MV-4-11 (cell line): ENCODE measurements at regions not wholly inside any gene's neighbourhood (a gene's known extent, or its start where the extent isn't known, plus 50 kb on each side); places are given as distances from the start of the nearest gene placed in this dataset.

ENCODE experiments used
- DNase-seq: peaks from one replicate; lab custom pipeline; 2025; lab: John Stamatoyannopoulos, UW

DNA sequence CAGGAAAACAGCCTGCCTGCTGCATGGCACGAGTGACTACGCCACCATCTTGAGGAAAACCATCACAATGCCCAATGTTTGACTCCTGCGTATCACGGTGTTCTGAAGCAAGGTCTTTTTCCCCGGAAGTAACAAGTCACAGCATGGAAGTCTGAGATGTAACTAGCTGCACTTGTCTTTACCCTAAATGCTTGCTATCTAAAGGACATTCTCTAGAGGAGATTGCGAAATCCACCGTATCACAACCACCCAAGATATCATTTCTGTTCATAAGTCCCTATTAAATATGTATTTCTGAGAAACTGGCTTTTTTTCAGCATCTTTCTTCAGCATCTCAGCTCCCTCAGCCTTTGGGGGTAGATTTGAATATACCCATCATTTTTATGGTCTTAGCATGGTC is 1565.1 kb downstream of the ARAP2 start:
- no peak for DNase-seq

- DNase-seq = no peak
Observed at GRCh38 chr4:34709564-34709963, 1534.8 kb downstream of the ARAP2 start.

DNA sequence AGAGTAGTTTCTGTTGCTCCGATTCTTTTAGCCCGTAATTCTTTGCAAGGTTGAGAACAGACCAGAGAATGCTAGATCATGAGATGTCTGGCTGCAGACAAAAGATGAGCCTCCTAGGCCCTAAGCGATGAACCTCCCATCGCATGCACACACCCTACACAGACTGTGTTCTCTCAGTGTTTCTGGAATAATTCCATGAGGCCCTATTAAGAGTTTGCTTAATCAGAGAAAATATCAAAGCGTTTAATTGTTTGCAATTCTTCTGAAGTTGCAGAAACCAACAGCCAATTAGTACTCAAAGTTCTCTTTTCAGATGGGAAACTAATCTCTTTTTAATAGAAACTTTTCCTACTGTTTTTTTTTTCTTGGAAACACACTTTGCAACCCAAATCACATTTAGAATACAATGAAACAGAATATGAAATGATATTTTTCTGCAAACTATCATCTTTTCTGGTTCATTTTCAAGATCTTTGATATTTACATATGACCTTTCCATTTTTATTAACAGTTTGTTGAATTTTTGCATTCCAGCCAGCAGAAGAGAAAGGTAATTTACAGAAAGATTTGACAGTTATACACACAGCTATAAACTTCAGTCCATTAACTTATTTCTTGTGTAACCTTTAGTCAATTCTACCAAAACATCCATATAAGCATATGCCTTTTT is 1525.6 kb downstream of the ARAP2 start:
- DNase-seq = no peak

- peak; percentile 64 for DNase-seq
Observed at GRCh38 chr4:34720571-34720970, 1523.7 kb downstream of the ARAP2 start.

- DNase-seq = no peak
Observed at GRCh38 chr4:34721835-34722234, 1522.5 kb downstream of the ARAP2 start.

DNA sequence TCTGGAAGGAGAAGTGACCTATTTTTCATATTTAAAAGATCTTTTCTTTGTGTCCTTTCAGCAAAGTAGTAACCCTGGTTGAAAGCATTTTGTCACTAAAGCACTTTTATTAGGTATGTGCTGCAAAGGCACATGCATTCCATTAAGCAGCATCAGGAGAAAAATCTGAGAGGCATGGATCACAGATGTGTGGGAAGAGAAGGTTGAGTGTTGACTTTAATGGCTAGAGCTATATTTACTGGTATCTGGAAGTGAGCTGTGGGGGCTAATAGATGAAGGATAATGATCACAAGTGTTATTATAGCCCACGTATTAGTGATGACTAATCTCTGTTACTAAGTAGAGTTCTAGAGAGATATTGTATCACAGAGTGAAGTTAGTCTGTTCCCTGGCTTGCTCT is 1520.7 kb downstream of the ARAP2 start:
- no peak for DNase-seq

GRCh38 chr4:34724491-34724890 is 1519.8 kb downstream of the ARAP2 start:
- DNase-seq = no peak

- DNase-seq = peak; percentile 4
Observed at GRCh38 chr4:34731070-34731469, 1513.2 kb downstream of the ARAP2 start.

DNA sequence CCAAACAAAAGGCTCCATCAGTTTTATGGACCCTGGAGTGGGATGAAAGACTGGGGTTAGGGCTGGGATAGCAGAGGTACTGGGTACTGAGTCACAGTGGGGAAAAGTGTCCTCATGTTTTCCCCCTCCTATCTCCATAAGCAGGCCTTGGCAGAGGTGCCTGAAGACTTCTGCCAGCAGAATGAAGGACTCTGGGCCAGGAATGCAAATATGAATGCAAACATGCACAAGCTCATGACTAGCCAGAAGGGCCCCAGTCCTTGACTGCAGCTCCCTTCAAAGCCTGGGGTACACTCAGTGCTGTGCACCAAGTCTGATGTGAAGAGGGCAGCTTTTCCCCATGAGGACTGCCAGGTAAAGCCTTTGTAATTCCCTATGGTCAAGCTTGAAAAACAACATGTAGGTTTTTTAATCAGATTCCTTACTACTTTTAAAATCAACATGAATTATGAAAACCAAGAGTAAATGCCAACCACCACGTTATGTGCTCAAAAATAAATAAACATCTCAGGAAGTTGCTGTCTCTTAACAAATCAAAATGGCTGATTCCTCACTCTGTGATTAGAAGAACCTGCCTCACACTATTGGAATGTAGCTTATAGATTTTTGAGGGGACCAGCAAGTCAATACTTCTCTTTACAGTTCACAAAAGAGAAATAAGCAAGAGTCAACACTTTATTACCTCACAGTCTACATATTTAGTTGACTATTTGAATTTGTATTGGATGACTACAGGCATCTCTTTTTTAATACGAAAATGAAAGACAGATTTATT is 1512.0 kb downstream of the ARAP2 start:
- DNase-seq = no peak

DNA sequence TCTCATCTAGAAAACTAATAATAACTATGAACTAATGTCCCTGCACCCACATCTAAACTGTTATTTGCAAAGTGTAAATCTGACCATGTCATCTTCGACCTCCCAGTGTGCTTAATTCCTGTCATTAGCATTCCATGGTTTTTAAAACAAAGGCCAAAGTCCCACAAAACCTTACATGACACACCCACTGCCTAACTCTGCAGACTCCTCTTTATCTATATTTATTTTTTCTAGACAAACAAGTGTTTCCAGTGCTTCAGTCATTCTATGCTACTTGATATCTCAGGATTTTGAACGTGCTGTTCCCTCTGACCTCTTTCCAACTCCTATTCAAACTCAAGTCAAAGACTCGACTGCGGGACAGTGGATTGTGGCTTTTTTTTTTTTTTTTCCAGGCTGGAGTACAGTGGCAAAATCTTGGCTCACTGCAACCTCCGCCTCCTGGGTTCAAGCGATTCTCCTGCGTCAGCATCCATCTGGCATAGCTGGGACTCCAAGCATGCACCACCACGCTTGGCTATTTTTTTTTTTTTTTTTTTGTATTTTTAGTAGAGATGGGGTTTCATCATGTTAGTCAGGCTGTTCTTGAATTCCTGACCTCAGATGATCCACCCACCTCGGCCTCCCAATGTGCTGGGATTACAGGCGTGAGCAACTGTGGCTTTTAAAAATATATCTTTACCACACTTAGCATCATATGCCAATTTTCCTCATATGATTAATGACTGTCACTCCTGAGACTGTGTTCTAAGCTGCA is 1511.0 kb downstream of the ARAP2 start:
- no peak for DNase-seq

- no peak for DNase-seq
Observed at GRCh38 chr4:34766935-34767334, 1477.4 kb downstream of the ARAP2 start.

DNA sequence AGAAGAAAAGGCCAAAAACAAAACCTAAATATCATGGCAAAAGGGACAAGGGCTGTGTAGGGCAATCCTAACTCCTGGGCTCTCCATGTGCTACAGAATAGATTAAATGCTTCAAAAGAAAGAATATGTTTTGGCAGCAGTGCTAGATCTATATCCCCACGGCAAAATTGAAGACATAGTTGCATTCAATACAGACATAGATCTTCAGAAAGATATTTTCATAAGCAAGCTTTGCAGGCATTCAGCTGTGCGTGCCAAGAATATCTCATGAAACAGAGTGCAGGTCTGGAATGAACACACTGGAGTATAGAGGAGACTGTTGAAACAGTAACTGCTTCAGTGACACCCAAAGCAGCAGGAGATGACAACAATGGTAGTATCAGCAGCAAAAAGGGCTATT is 1476.9 kb downstream of the ARAP2 start:
- no peak for DNase-seq

DNA sequence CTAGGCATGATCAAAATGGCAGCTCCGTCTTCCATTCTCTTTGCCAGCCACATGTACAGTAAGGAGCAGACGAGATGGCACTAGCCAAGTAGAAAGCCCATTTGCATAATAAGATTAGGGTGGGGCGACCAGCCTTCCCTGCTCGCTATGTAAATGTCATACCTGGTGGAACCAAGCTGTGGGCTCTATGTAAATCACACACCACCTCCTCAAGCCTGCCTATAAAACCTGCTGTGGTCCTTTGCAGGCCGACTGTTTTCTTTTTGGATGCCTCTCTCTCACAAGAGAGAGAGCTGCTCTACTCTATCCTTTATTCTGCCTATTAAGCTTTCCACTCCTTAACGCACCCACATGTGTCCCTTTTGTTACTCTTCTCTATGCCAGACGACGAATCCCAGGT is 1472.7 kb downstream of the ARAP2 start:
- DNase-seq = no peak

DNA sequence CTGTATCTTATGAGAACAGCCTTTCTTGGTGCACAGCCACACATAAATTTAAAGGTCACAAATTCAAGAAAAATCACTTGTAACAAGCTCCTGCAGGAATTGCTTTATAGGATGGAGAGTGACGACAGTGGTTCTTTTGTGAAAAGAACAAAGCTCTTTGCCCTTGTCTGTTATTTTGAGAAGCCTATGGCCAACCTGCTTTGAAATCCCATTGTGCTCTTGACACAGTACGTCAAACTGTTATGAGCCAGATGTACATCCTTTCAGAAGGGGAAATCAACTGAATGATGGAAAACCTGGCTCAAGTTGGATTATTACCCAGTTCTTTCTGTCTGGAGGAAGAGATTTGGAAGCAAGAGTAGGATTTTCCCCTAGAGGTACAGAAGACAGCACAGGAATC is 1454.2 kb downstream of the ARAP2 start:
- DNase-seq = no peak

DNA sequence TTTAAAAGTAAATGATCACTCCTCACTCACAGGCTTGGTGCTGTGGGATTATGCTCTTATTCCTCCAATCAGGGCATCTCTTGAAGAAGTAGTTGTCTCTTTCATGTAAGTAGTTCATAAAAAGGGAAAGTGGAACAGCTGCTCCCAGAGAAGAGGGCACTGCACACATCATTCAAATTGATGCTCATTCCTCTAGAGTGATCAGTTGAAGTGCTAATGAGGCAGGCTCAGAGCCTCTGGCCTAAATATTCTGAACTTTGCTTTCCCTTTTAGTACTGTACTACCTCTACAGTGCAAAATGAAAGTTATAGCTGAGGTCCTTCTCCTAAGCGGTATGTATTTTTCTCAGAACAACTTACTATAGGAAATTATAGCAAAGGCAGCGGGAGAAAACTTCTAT is 1453.1 kb downstream of the ARAP2 start:
- no peak for DNase-seq

GRCh38 chr4:34800953-34801352 is 1443.4 kb downstream of the ARAP2 start:
- DNase-seq = no peak

GRCh38 chr4:34814266-34814665 is 1430.0 kb downstream of the ARAP2 start:
- DNase-seq = peak; percentile 44

GRCh38 chr4:34824515-34824914 is 1419.8 kb downstream of the ARAP2 start:
- no peak for DNase-seq

- no peak for DNase-seq
Observed at GRCh38 chr4:34826660-34827059, 1417.7 kb downstream of the ARAP2 start.

- DNase-seq = no peak
Observed at GRCh38 chr4:34845926-34846325, 1398.4 kb downstream of the ARAP2 start.

- no peak for DNase-seq
Observed at GRCh38 chr4:34850421-34850820, 1393.9 kb downstream of the ARAP2 start.

- no peak for DNase-seq
Observed at GRCh38 chr4:34850968-34851367, 1393.3 kb downstream of the ARAP2 start.

DNA sequence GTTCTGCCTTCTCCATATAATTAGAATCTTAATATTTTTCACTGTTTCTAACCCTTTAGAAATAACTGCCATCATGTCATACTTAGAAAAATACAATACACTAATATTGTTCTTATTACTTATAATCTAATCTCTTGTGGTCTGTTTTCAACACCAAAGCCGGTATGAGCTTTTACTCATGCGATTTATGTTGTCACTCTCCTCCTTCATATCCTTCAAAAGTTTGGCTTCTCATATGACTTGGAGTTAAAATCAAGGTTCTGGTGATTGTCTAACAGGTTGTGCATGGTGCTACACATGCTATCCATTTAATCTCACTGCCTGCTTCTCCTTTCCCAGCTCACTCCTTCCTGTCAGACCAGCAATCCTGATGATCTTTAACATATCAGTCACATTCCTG is 1392.9 kb downstream of the ARAP2 start:
- DNase-seq = no peak
